ACC112 (cell line): ENCODE measurements at regions not wholly inside any gene's neighbourhood (a gene's known extent, or its start where the extent isn't known, plus 50 kb on each side); places are given as distances from the start of the nearest gene placed in this dataset.
"Not testable (repeated sequence)": the region's sequence is repeated elsewhere in the genome, so short reads cannot be mapped to it uniquely, and the experiment has no call there.

ENCODE experiments used
- H2AFZ ChIP-seq: fragments of 200-600 bp; sonication (generic); one replicate; pipeline ENCODE4 v1.6.0; 2017; ENCODE audit warnings: antibody characterized with exemption, low read length; ENCODE audit not compliant: unreplicated experiment
- H3K27ac ChIP-seq: fragments of 200-600 bp; sonication (generic); 2 replicates; pipeline ENCODE4 v1.5.1; 2014; ENCODE audit warnings: low read depth, mild to moderate bottlenecking, antibody characterized with exemption, low read length, moderate library complexity
- H3K27me3 ChIP-seq: fragments of 200-600 bp; sonication (generic); 2 replicates; pipeline ENCODE4 v1.6.1; 2014; ENCODE audit warnings: mild to moderate bottlenecking, antibody characterized with exemption, low read length, moderate library complexity, mixed read lengths; ENCODE audit not compliant: insufficient read depth
- H3K36me3 ChIP-seq: fragments of 200-600 bp; sonication (generic); 2 replicates; pipeline ENCODE4 v1.6.1; 2016; ENCODE audit warnings: mild to moderate bottlenecking, antibody characterized with exemption, low read length, moderate library complexity, mixed read lengths; ENCODE audit not compliant: insufficient read depth
- H3K4me1 ChIP-seq: fragments of 200-600 bp; sonication (generic); one replicate; pipeline ENCODE4 v1.6.1; 2016; ENCODE audit warnings: low read length, mixed read lengths; ENCODE audit not compliant: insufficient read depth, unreplicated experiment, control insufficient read depth
- H3K4me3 ChIP-seq: fragments of 200-600 bp; sonication (generic); 2 replicates; pipeline ENCODE4 v1.5.1; 2014; ENCODE audit warnings: mild to moderate bottlenecking, low read depth, low read length
- H3K79me2 ChIP-seq: fragments of 200-600 bp; sonication (generic); one replicate; pipeline ENCODE4 v1.6.0; 2016; ENCODE audit warnings: low read length; ENCODE audit not compliant: control insufficient read depth, unreplicated experiment, insufficient read depth

DNA sequence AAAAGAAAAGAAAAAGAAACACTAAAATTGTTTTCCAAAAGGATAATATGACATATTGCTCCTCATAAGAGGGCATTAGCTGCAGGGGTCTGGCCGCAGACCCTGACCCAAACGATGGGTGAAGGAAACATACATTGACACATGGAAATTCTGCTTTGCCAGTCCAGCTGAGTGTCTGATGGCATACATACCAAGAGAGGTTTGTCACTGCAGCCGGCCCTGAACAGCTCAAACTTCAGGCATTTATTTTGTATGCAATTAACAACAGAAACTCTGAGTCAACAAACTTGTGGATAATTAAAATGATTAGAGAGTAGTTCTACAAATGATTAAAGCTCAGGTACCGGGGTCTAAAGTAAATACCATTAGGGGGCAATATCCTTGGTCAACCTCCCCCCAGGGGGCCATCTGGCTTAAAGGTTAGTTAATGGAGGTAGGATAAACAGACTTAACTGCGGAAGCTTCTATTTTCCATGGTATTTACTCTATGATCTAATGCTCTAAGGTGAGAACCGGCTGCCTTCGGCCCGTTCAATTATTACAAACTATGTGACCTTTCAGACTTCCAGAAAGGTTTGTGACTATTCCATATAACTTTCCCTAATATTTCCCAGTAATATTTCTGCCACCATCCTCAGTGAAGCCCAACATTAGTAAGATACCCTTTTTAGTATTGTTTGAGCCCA, 1550.7 kb downstream of the CDY2B start:
- H2AFZ ChIP-seq, H3K4me3 ChIP-seq, H3K4me1 ChIP-seq, H3K36me3 ChIP-seq, H3K27ac ChIP-seq, H3K79me2 ChIP-seq, H3K27me3 ChIP-seq: not testable (repeated sequence)
